H9 (cell line): ENCODE measurements at regions not wholly inside any gene's neighbourhood (a gene's known extent, or its start where the extent isn't known, plus 50 kb on each side); places are given as distances from the start of the nearest gene placed in this dataset.

Source experiments
- DNase-seq: peaks from one replicate; pipeline ENCODE4 v3.0.0-alpha.2; 2017
- H2AFZ ChIP-seq: one replicate; pipeline ENCODE4 v1.6.1; 2013; ENCODE audit warnings: mild to moderate bottlenecking, low read length, control low read depth, moderate library complexity
- H2AK5ac ChIP-seq: 2 replicates; pipeline ENCODE4 v1.6.1; 2013; ENCODE audit warnings: low read length, control low read depth, mixed read lengths; ENCODE audit not compliant: insufficient read length
- H2BK120ac ChIP-seq: one replicate; pipeline ENCODE4 v1.6.1; 2013; ENCODE audit warnings: low read depth, mild to moderate bottlenecking, low read length, control low read depth, inconsistent platforms; ENCODE audit not compliant: poor library complexity, severe bottlenecking
- H2BK12ac ChIP-seq: 2 replicates; pipeline ENCODE4 v1.6.1; 2013; ENCODE audit warnings: low read length, control low read depth, mixed read lengths, low read depth; ENCODE audit not compliant: insufficient read length
- H2BK15ac ChIP-seq: 2 replicates; pipeline ENCODE4 v1.6.1; 2013; ENCODE audit warnings: low read depth, low read length, control low read depth
- H2BK20ac ChIP-seq: one replicate; pipeline ENCODE4 v1.6.1; 2013; ENCODE audit warnings: low read depth, mild to moderate bottlenecking, low read length, control low read depth, inconsistent platforms; ENCODE audit not compliant: poor library complexity, severe bottlenecking
- H2BK5ac ChIP-seq: 2 replicates; pipeline ENCODE4 v1.6.1; 2013; ENCODE audit warnings: low read length, control low read depth, mixed read lengths; ENCODE audit not compliant: insufficient read length
- H3K14ac ChIP-seq: 2 replicates; pipeline ENCODE4 v1.6.1; 2013; ENCODE audit warnings: low read length, control low read depth; ENCODE audit not compliant: insufficient read depth
- H3K18ac ChIP-seq: 2 replicates; pipeline ENCODE4 v1.6.1; 2013; ENCODE audit warnings: low read depth, mild to moderate bottlenecking, mixed read lengths, low read length, control low read depth; ENCODE audit not compliant: insufficient read length
- H3K23ac ChIP-seq: 2 replicates; pipeline ENCODE4 v1.6.1; 2013; ENCODE audit warnings: low read length, control low read depth, mixed read lengths, low read depth; ENCODE audit not compliant: insufficient read length
- H3K23me2 ChIP-seq: 2 replicates; pipeline ENCODE4 v1.6.1; 2013; ENCODE audit warnings: low read depth, mild to moderate bottlenecking, mixed read lengths, low read length, control low read depth; ENCODE audit not compliant: insufficient read length, poor library complexity, severe bottlenecking
- H3K27ac ChIP-seq: 2 replicates; pipeline ENCODE4 v1.5.1; 2013; ENCODE audit warnings: low read length, control low read depth, mixed read lengths, low read depth; ENCODE audit not compliant: insufficient read length
- H3K27me3 ChIP-seq: 2 replicates; pipeline ENCODE4 v1.6.1; 2013; ENCODE audit warnings: low read length, control low read depth, inconsistent platforms; ENCODE audit not compliant: insufficient read depth
- H3K4ac ChIP-seq: 2 replicates; pipeline ENCODE4 v1.6.1; 2013; ENCODE audit warnings: low read depth, mild to moderate bottlenecking, control low read depth, inconsistent platforms, low read length, moderate library complexity
- H3K4me1 ChIP-seq: 2 replicates; pipeline ENCODE4 v1.6.1; 2013; ENCODE audit warnings: low read length, control low read depth, inconsistent platforms; ENCODE audit not compliant: insufficient read depth
- H3K4me2 ChIP-seq: 2 replicates; pipeline ENCODE4 v1.6.1; 2013; ENCODE audit warnings: low read length, control low read depth, mixed read lengths; ENCODE audit not compliant: insufficient read length, insufficient read depth
- H3K56ac ChIP-seq: 2 replicates; pipeline ENCODE4 v1.6.1; 2013; ENCODE audit warnings: low read depth, mild to moderate bottlenecking, mixed read lengths, low read length, control low read depth; ENCODE audit not compliant: insufficient read length
- H3K79me1 ChIP-seq: 2 replicates; pipeline ENCODE4 v1.6.1; 2013; ENCODE audit warnings: low read depth, mild to moderate bottlenecking, moderate library complexity, low read length, control low read depth, inconsistent platforms; ENCODE audit not compliant: insufficient read depth, poor library complexity, severe bottlenecking
- H3K79me2 ChIP-seq: 2 replicates; pipeline ENCODE4 v1.6.1; 2013; ENCODE audit warnings: low read length, control low read depth, inconsistent platforms; ENCODE audit not compliant: insufficient read depth
- H3K9ac ChIP-seq: 2 replicates; pipeline ENCODE4 v1.6.1; 2013; ENCODE audit warnings: low read length, control low read depth, mixed read lengths; ENCODE audit not compliant: insufficient read length; ENCODE audit errors: extremely low read depth
- H3K9me3 ChIP-seq: one replicate; pipeline ENCODE4 v1.6.1; 2013; ENCODE audit warnings: low read depth, low read length, inconsistent platforms; ENCODE audit not compliant: control insufficient read depth
- H3T11ph ChIP-seq: one replicate; pipeline ENCODE4 v1.6.1; 2013; ENCODE audit warnings: mild to moderate bottlenecking, low read length, control low read depth, inconsistent platforms
- H4K20me1 ChIP-seq: one replicate; pipeline ENCODE4 v1.6.1; 2013; ENCODE audit not compliant: control insufficient read depth, insufficient read length, insufficient read depth
- H4K5ac ChIP-seq: 2 replicates; pipeline ENCODE4 v1.6.1; 2013; ENCODE audit warnings: low read depth, mild to moderate bottlenecking, mixed read lengths, low read length, control low read depth; ENCODE audit not compliant: insufficient read length
- H4K8ac ChIP-seq: replicated peaks from 2 replicates; pipeline ENCODE4 v1.6.1; 2013; ENCODE audit warnings: low read length, control low read depth, mixed read lengths, low read depth; ENCODE audit not compliant: insufficient read length
- H4K91ac ChIP-seq: 2 replicates; pipeline ENCODE4 v1.6.1; 2013; ENCODE audit warnings: low read depth, mild to moderate bottlenecking, moderate library complexity, mixed read lengths, low read length, control low read depth; ENCODE audit not compliant: insufficient read length
- H3K27ac Mint-ChIP-seq, 3 experiments: 2 replicates in 2 of 3; 3 replicates in 1 of 3; pipeline ENCODE4 v1.8.0; 2020 to 2021; ENCODE audit warnings: mixed read lengths in 3 of 3, mild to moderate bottlenecking in 1 of 3, moderate library complexity in 1 of 3
- H3K27me3 Mint-ChIP-seq: 2 replicates; pipeline ENCODE4 v1.8.0; 2021; ENCODE audit warnings: low read depth, mild to moderate bottlenecking, moderate library complexity, mixed read lengths
- H3K36me3 Mint-ChIP-seq, 3 experiments: 2 replicates in 2 of 3; 3 replicates in 1 of 3; pipeline ENCODE4 v1.8.0; 2020 to 2021; ENCODE audit warnings: low read depth in 3 of 3, mixed read lengths in 3 of 3; ENCODE audit not compliant: insufficient read depth in 1 of 3
- H3K4me1 Mint-ChIP-seq, 2 experiments: 2 replicates each; pipeline ENCODE4 v1.8.0; 2020; ENCODE audit warnings: mixed read lengths in 2 of 2
- H3K4me3 Mint-ChIP-seq, 2 experiments: 2 replicates in 1 of 2; 3 replicates in 1 of 2; pipeline ENCODE4 v1.8.0; 2020 to 2021; ENCODE audit warnings: mild to moderate bottlenecking in 2 of 2, mixed read lengths in 2 of 2, moderate library complexity in 1 of 2
- H3K9me3 Mint-ChIP-seq, 2 experiments: 2 replicates in 1 of 2; 3 replicates in 1 of 2; pipeline ENCODE4 v1.8.0; 2020; ENCODE audit warnings: mild to moderate bottlenecking in 2 of 2, mixed read lengths in 2 of 2, moderate library complexity in 1 of 2
- CTCF ChIP-seq: fragments of 200-600 bp; sonication (generic); conservative IDR thresholded peaks from 3 replicates; pipeline ENCODE4 v1.8.0; 2021; ENCODE audit warnings: antibody characterized with exemption, mild to moderate bottlenecking
- WGBS: extraction: QIAGEN DNeasy Blood & Tissue Kit; methylation state at CpG from one replicate; pipeline ENCODE4 v1.1.7; 2013; ENCODE audit warnings: missing lambda C conversion rate, low lambda C conversion rate, mixed read lengths; ENCODE audit not compliant: insufficient read length; ENCODE audit errors: extremely low coverage; 5-methylcytosine and 5-hydroxymethylcytosine counted together

- TF ChIP-seq CTCF, result no peak
Observed at GRCh38 chr6:141550471-141550870, 582.3 kb upstream of the GJE1 start.

More at GRCh38 chr6:141550471-141550870, 582.3 kb upstream of the GJE1 start:
- H4K91ac ChIP-seq, result no peak overlapping the region
- H3K23me2 ChIP-seq, result no peaks in the 10 kb centered on the region
- H2BK20ac ChIP-seq, result no peak overlapping the region
- no peak overlapping the region for H2AK5ac ChIP-seq
- H4K8ac ChIP-seq, result no peak overlapping the region
- peaks cover 18 to 51% (median 25%) of the 10 kb centered on the region in 3 experiments for H3K36me3 Mint-ChIP-seq
- no peaks in the 10 kb centered on the region for H3K27me3 ChIP-seq
- no peak overlapping the region for H3K56ac ChIP-seq
- H3K9me3 ChIP-seq, result no peaks in the 10 kb centered on the region
- H2BK5ac ChIP-seq, result no peak overlapping the region
- H3K18ac ChIP-seq, result no peak overlapping the region
- no peak overlapping the region for H4K5ac ChIP-seq
- no peak overlapping the region for H2BK120ac ChIP-seq
- no peak overlapping the region for H3K27ac Mint-ChIP-seq
- peaks cover 0 to 6% of the 10 kb centered on the region in 2 experiments; a peak in 1 of 4 replicates for H3K4me1 Mint-ChIP-seq
- no peak for DNase-seq
- no peak overlapping the region for H3K4ac ChIP-seq
- H3K4me2 ChIP-seq, result no peak overlapping the region
- peaks cover 26 to 36% of the 10 kb centered on the region in 2 experiments for H3K9me3 Mint-ChIP-seq
- no peaks in the 10 kb centered on the region for H4K20me1 ChIP-seq
- H2AFZ ChIP-seq, result no peak overlapping the region
- H3K4me3 Mint-ChIP-seq, result no peak overlapping the region
- H3K79me2 ChIP-seq, result no peaks in the 10 kb centered on the region
- H2BK15ac ChIP-seq, result no peak overlapping the region
- no peak overlapping the region for H3K23ac ChIP-seq
- H3K27me3 Mint-ChIP-seq, result no peaks in the 10 kb centered on the region
- no peak overlapping the region for H2BK12ac ChIP-seq
- no peaks in the 10 kb centered on the region for H3K4me1 ChIP-seq
- H3K9ac ChIP-seq, result no peak overlapping the region
- no peak overlapping the region for H3T11ph ChIP-seq
- no CpG with 5 or more reads among the region's 1 CpG for whole genome bisulfite sequencing
- no peak overlapping the region for H3K14ac ChIP-seq
- no peak overlapping the region for H3K27ac ChIP-seq
- no peaks in the 10 kb centered on the region for H3K79me1 ChIP-seq
